PC-9 (cell line): ENCODE measurements at regions not wholly inside any gene's neighbourhood (a gene's known extent, or its start where the extent isn't known, plus 50 kb on each side); places are given as distances from the start of the nearest gene placed in this dataset.

Experiments
- CTCF ChIP-seq: fragments of 200-600 bp; sonication (generic); conservative IDR thresholded peaks from 2 replicates; pipeline ENCODE4 v1.6.1; 2017; ENCODE audit warnings: mixed run types, antibody characterized with exemption, mild to moderate bottlenecking, moderate library complexity
- EZH2 ChIP-seq: fragments of 200-600 bp; sonication (generic); IDR thresholded peaks from 2 replicates; pipeline ENCODE4 v1.8.0; 2017; ENCODE audit warnings: antibody characterized with exemption, low read depth

- TF ChIP-seq CTCF: no peak
- no peak for TF ChIP-seq EZH2
Observed at GRCh38 chr15:91534235-91534634, 319.3 kb upstream of the SLCO3A1 start.
